ENCODE measurements at regions not wholly inside any gene's neighbourhood (a gene's known extent, or its start where the extent isn't known, plus 50 kb on each side); places are given as distances from the start of the nearest gene placed in this dataset.

GRCh38 chr1:70718086-70718630, 307.1 kb downstream of the CTH start:
- H3K9me3 Mint-ChIP-seq = no peaks in the 10 kb centered on the region
- no peak overlapping the region for H3K4me2 ChIP-seq (ENCODE audit: insufficient read depth, insufficient read length, low read length)
- H2BK15ac ChIP-seq (ENCODE audit: low read depth, low read length) = no peak overlapping the region
- no peaks in the 10 kb centered on the region for H3K79me1 ChIP-seq (ENCODE audit: insufficient read depth, low read depth, low read length, poor library complexity, severe bottlenecking)
- no peak for TF ChIP-seq CTCF (conservative IDR thresholded peaks at IDR 0.05)
- H3K27ac Mint-ChIP-seq = peak overlapping the region in 1 of 3 experiments; percentile 24; a peak in 1 of 7 replicates
- H3K23ac ChIP-seq (ENCODE audit: insufficient read length, low read depth, low read length) = no peak overlapping the region
- H2BK120ac ChIP-seq (ENCODE audit: low read depth, low read length, poor library complexity, severe bottlenecking) = no peak overlapping the region
- H3K23me2 ChIP-seq (ENCODE audit: insufficient read length, low read depth, low read length, poor library complexity, severe bottlenecking) = no peaks in the 10 kb centered on the region
- no peak overlapping the region for H4K5ac ChIP-seq (ENCODE audit: insufficient read length, low read depth, low read length)
- H2BK5ac ChIP-seq (ENCODE audit: insufficient read length, low read length) = no peak overlapping the region
- H3K18ac ChIP-seq (ENCODE audit: insufficient read length, low read depth, low read length) = no peak overlapping the region
- H3K9me3 ChIP-seq (ENCODE audit: control insufficient read depth, low read depth, low read length) = no peaks in the 10 kb centered on the region
- no peak overlapping the region for H2AFZ ChIP-seq (ENCODE audit: low read length)
- H3K27ac ChIP-seq (ENCODE audit: insufficient read length, low read depth, low read length) = no peak overlapping the region
- no peak overlapping the region for H2AK5ac ChIP-seq (ENCODE audit: insufficient read length, low read length)
- H3K4me1 Mint-ChIP-seq = peaks cover 0 to 5% of the 10 kb centered on the region in 2 experiments; a peak in 2 of 4 replicates
- H3K4ac ChIP-seq (ENCODE audit: low read depth, low read length) = no peak overlapping the region
- no peak overlapping the region for H2BK12ac ChIP-seq (ENCODE audit: insufficient read length, low read depth, low read length)
- H4K8ac ChIP-seq (replicated peaks; ENCODE audit: insufficient read length, low read depth, low read length) = no peak overlapping the region
- no peaks in the 10 kb centered on the region for H4K20me1 ChIP-seq (ENCODE audit: control insufficient read depth, insufficient read depth, insufficient read length)
- no peak for DNase-seq
- H4K91ac ChIP-seq (ENCODE audit: insufficient read length, low read depth, low read length) = no peak overlapping the region
- H3K27me3 Mint-ChIP-seq (ENCODE audit: low read depth) = peaks cover 4% of the 10 kb centered on the region; the same call in 1 of the 2 replicates
- no peaks in the 10 kb centered on the region for H3K79me2 ChIP-seq (ENCODE audit: insufficient read depth, low read length)
- no peak overlapping the region for H3T11ph ChIP-seq (ENCODE audit: low read length)
- H3K9ac ChIP-seq (ENCODE audit: extremely low read depth, insufficient read length, low read length) = no peak overlapping the region
- no peaks in the 10 kb centered on the region for H3K4me1 ChIP-seq (ENCODE audit: insufficient read depth, low read length)
- H3K56ac ChIP-seq (ENCODE audit: insufficient read length, low read depth, low read length) = no peak overlapping the region
- H3K36me3 Mint-ChIP-seq (ENCODE audit: insufficient read depth in 1 of 3, low read depth in 3 of 3) = no peaks in the 10 kb centered on the region
- no peak overlapping the region for H2BK20ac ChIP-seq (ENCODE audit: low read depth, low read length, poor library complexity, severe bottlenecking)
- no peak overlapping the region for H3K4me3 Mint-ChIP-seq
- no peak overlapping the region for H3K14ac ChIP-seq (ENCODE audit: insufficient read depth, low read length)
- WGBS (ENCODE audit: extremely low coverage, insufficient read length, low lambda C conversion rate) = no CpG with 5 or more reads among the region's 2 CpGs
- H3K27me3 ChIP-seq (ENCODE audit: insufficient read depth, low read length) = no peaks in the 10 kb centered on the region

All from H9 (cell line).